ENCODE measurements at regions not wholly inside any gene's neighbourhood (a gene's known extent, or its start where the extent isn't known, plus 50 kb on each side); places are given as distances from the start of the nearest gene placed in this dataset.

GRCh38 chr10:9875353-9875752, 1142.3 kb upstream of the CELF2 start:
- TF ChIP-seq, protein P1, sequence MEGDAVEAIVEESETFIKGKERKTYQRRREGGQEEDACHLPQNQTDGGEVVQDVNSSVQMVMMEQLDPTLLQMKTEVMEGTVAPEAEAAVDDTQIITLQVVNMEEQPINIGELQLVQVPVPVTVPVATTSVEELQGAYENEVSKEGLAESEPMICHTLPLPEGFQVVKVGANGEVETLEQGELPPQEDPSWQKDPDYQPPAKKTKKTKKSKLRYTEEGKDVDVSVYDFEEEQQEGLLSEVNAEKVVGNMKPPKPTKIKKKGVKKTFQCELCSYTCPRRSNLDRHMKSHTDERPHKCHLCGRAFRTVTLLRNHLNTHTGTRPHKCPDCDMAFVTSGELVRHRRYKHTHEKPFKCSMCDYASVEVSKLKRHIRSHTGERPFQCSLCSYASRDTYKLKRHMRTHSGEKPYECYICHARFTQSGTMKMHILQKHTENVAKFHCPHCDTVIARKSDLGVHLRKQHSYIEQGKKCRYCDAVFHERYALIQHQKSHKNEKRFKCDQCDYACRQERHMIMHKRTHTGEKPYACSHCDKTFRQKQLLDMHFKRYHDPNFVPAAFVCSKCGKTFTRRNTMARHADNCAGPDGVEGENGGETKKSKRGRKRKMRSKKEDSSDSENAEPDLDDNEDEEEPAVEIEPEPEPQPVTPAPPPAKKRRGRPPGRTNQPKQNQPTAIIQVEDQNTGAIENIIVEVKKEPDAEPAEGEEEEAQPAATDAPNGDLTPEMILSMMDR (IDR thresholded peaks at IDR 0.05): no peak
- TF ChIP-seq EZH2 (IDR thresholded peaks at IDR 0.05): no peak
- TF ChIP-seq EZH2phosphoT487 (IDR thresholded peaks at IDR 0.05): no peak

Data from neural progenitor cell (in vitro differentiated cells).